Esophagus squamous epithelium (tissue), 4 donors: ENCODE measurements at regions not wholly inside any gene's neighbourhood (a gene's known extent, or its start where the extent isn't known, plus 50 kb on each side); places are given as distances from the start of the nearest gene placed in this dataset.

Experiments
- CTCF ChIP-seq, 6 experiments: fragments of 450-650 bp in 4 of 6; fragments of 200-600 bp in 2 of 6; sonication (generic) in 2 of 6; IDR thresholded peaks; one replicate each; pipeline ENCODE4 v1.5.1; 2016 to 2019; ENCODE audit warnings: antibody characterized with exemption in 6 of 6, mild to moderate bottlenecking in 4 of 6, moderate library complexity in 4 of 6
- POLR2A ChIP-seq, 4 donors: fragments of 450-650 bp; IDR thresholded peaks; one replicate each; pipeline ENCODE4 v1.6.1; 2017; ENCODE audit warnings: antibody characterized with exemption in 4 of 4, mild to moderate bottlenecking in 4 of 4, moderate library complexity in 3 of 4

- no peak for TF ChIP-seq CTCF (IDR thresholded peaks at IDR 0.05)
- no peak for TF ChIP-seq POLR2A (IDR thresholded peaks at IDR 0.05)
These were observed 303.3 kb downstream of the POU4F1 start for GRCh38 chr13:78299832-78300623.
